CD4-positive, alpha-beta T cell treated with Interleukin-12 subunit alpha and Interleukin-12 subunit beta, for 1 hour (primary cell): ENCODE measurements at regions not wholly inside any gene's neighbourhood (a gene's known extent, or its start where the extent isn't known, plus 50 kb on each side); places are given as distances from the start of the nearest gene placed in this dataset.

ENCODE experiments used
- DNase-seq: peaks from one replicate; pipeline ENCODE4 v3.0.0-alpha.2; 2020

- DNase-seq: no peak
These were observed 66.8 kb upstream of the NKX1-1 start for GRCh38 chr4:1472911-1473518.

- no peak for DNase-seq
These were observed 66.0 kb upstream of the NKX1-1 start for GRCh38 chr4:1472148-1472797.

- no peak for DNase-seq
These were observed 65.4 kb upstream of the NKX1-1 start for GRCh38 chr4:1471443-1472147.

GRCh38 chr4:1470816-1471442 is 64.7 kb upstream of the NKX1-1 start:
- no peak for DNase-seq

GRCh38 chr4:1470393-1470670 is 64.1 kb upstream of the NKX1-1 start:
- no peak for DNase-seq

- no peak for DNase-seq
These were observed 63.6 kb upstream of the NKX1-1 start for GRCh38 chr4:1469607-1470392.

- no peak for DNase-seq
These were observed 62.8 kb upstream of the NKX1-1 start for GRCh38 chr4:1469043-1469442.

- DNase-seq: no peak
These were observed 61.6 kb upstream of the NKX1-1 start for GRCh38 chr4:1467581-1468458.

- DNase-seq: no peak
These were observed 60.6 kb upstream of the NKX1-1 start for GRCh38 chr4:1466863-1467165.

GRCh38 chr4:1466034-1466862 is 60.0 kb upstream of the NKX1-1 start:
- DNase-seq: no peak

GRCh38 chr4:1465173-1466033 is 59.2 kb upstream of the NKX1-1 start:
- no peak for DNase-seq

GRCh38 chr4:1464581-1465171 is 58.4 kb upstream of the NKX1-1 start:
- no peak for DNase-seq

- no peak for DNase-seq
These were observed 57.8 kb upstream of the NKX1-1 start for GRCh38 chr4:1463927-1464540.

GRCh38 chr4:1463088-1463926 is 57.1 kb upstream of the NKX1-1 start:
- DNase-seq: no peak

GRCh38 chr4:1462768-1463075 is 56.5 kb upstream of the NKX1-1 start:
- no peak for DNase-seq

GRCh38 chr4:1462009-1462767 is 55.9 kb upstream of the NKX1-1 start:
- DNase-seq: no peak

- no peak for DNase-seq
These were observed 55.0 kb upstream of the NKX1-1 start for GRCh38 chr4:1460967-1461868.
